HCT116 (cell line): ENCODE measurements at regions not wholly inside any gene's neighbourhood (a gene's known extent, or its start where the extent isn't known, plus 50 kb on each side); places are given as distances from the start of the nearest gene placed in this dataset.

Experiments
- ATAC-seq: fragments of 200-7000 bp; cut with Tn5 transposase; 2 replicates; pipeline ENCODE4 v1.9.1; 2020; ENCODE audit warnings: mild to moderate bottlenecking, moderate library complexity
- BruUV-seq: library from RNA; stranded (reverse); fragments of 400-500 nt; replicated peaks from 2 replicates; lab custom pipeline; 2021; lab: Mats Ljungman, UMichigan
- CTCF ChIA-PET: fragments of 300-600 bp; sonication (Branson Sonifier 250); formaldehyde crosslinking; loops from one replicate; lab custom pipeline; 2021; ENCODE audit warnings: antibody characterized with exemption; lab: Charles Lee
- POLR2A ChIA-PET: fragments of 300-600, 350-600 bp; sonication (Branson Sonifier 250); formaldehyde crosslinking; loops from one replicate; lab custom pipeline; 2021; ENCODE audit warnings: antibody characterized with exemption; lab: Charles Lee
- RAD21 ChIA-PET, 2 experiments: fragments of 300-600 bp; sonication (Branson Sonifier 250); formaldehyde crosslinking; loops; one replicate each; lab custom pipeline; 2023; ENCODE audit warnings: low total read pairs in 2 of 2; ENCODE audit not compliant: uncharacterized antibody in 2 of 2, unreplicated experiment in 2 of 2, low non-redundant PET in 1 of 2; lab: Charles Lee
- DNase-seq: peaks from one replicate; pipeline ENCODE4 v3.0.0-alpha.2; 2010; ENCODE audit warnings: low read depth, low spot score
- H2AFZ ChIP-seq: fragments of 200-600 bp; shearing (Covaris generic), sonication (generic); 2 replicates; pipeline ENCODE4 v1.6.1; 2017; ENCODE audit warnings: low read depth, mixed run types, mixed read lengths, antibody characterized with exemption, low read length; ENCODE audit not compliant: poor library complexity, severe bottlenecking
- H3K27ac ChIP-seq: 2 replicates; pipeline ENCODE4 v1.5.1; 2012; ENCODE audit warnings: low read depth, low read length
- H3K27me3 ChIP-seq: fragments of 200-600 bp; sonication (generic); 2 replicates; pipeline ENCODE4 v1.6.1; 2016; ENCODE audit warnings: mixed run types, low read length, mixed read lengths; ENCODE audit not compliant: insufficient read depth
- H3K36me3 ChIP-seq, 2 experiments: fragments of 200-500 bp in 1 of 2; fragments of 200-600 bp in 1 of 2; sonication (Bioruptor generic) in 1 of 2; sonication (generic) in 1 of 2; 2 replicates each; pipeline versions ENCODE4 v1.5.1 to v1.6.1; 2014 to 2016; ENCODE audit warnings: low read length in 2 of 2, inconsistent platforms in 1 of 2, mixed read lengths in 1 of 2, mixed run types in 1 of 2; ENCODE audit not compliant: insufficient read depth in 2 of 2, control insufficient read depth in 1 of 2
- H3K4me1 ChIP-seq, 2 experiments: fragments of 200-600 bp in 1 of 2; sonication (generic) in 1 of 2; 2 replicates each; pipeline versions ENCODE4 v1.5.1 to v1.6.1; 2012 to 2017; ENCODE audit warnings: low read length in 2 of 2, inconsistent platforms in 1 of 2, mild to moderate bottlenecking in 1 of 2, mixed read lengths in 1 of 2, mixed run types in 1 of 2, moderate library complexity in 1 of 2; ENCODE audit not compliant: insufficient read depth in 2 of 2, control insufficient read depth in 1 of 2
- H3K4me2 ChIP-seq: fragments of 200-600 bp; sonication (generic); 2 replicates; pipeline ENCODE4 v1.6.1; 2017; ENCODE audit warnings: mixed run types, low read length, mixed read lengths
- H3K4me3 ChIP-seq, 2 experiments: fragments of 200-600 bp in 1 of 2; sonication (generic) in 1 of 2; replicated peaks in 1 of 2; 2 replicates each; pipeline ENCODE4 v1.5.1; 2011 to 2016; ENCODE audit warnings: low read length in 2 of 2, control low read depth in 1 of 2, low read depth in 1 of 2, mild to moderate bottlenecking in 1 of 2, mixed read lengths in 1 of 2, mixed run types in 1 of 2
- H3K79me2 ChIP-seq: fragments of 200-600 bp; sonication (generic); 2 replicates; pipeline ENCODE4 v1.6.1; 2017; ENCODE audit warnings: mild to moderate bottlenecking, mixed run types, low read length, moderate library complexity, mixed read lengths; ENCODE audit not compliant: insufficient read depth
- H3K9ac ChIP-seq: fragments of 200-600 bp; sonication (generic); 2 replicates; pipeline ENCODE4 v1.6.1; 2016; ENCODE audit warnings: low read length, mixed read lengths
- H3K9me2 ChIP-seq: fragments of 200-600 bp; sonication (generic), shearing (Covaris generic); 2 replicates; pipeline ENCODE4 v1.6.1; 2017; ENCODE audit warnings: mixed run types, mild to moderate bottlenecking, moderate library complexity; ENCODE audit not compliant: insufficient read depth
- H3K9me3 ChIP-seq, 2 experiments: fragments of 200-500 bp in 1 of 2; fragments of 200-600 bp in 1 of 2; sonication (Bioruptor generic) in 1 of 2; sonication (generic) in 1 of 2; 2 replicates each; pipeline ENCODE4 v1.6.1; 2014 to 2017; ENCODE audit warnings: low read length in 2 of 2, mixed read lengths in 2 of 2, inconsistent platforms in 1 of 2, low read depth in 1 of 2, mild to moderate bottlenecking in 1 of 2, mixed run types in 1 of 2, moderate library complexity in 1 of 2; ENCODE audit not compliant: control insufficient read depth in 1 of 2, insufficient read depth in 1 of 2
- H4K20me1 ChIP-seq: fragments of 200-600 bp; sonication (generic), shearing (Covaris generic); 2 replicates; pipeline ENCODE4 v1.6.1; 2017; ENCODE audit warnings: mixed run types, mild to moderate bottlenecking, moderate library complexity; ENCODE audit not compliant: insufficient read depth
- ATF3 ChIP-seq: IDR thresholded peaks from 2 replicates; pipeline ENCODE4 v1.6.1; 2012
- CBX3 ChIP-seq: IDR thresholded peaks from 2 replicates; pipeline ENCODE4 v1.6.1; 2012; ENCODE audit warnings: low read depth
- CEBPB ChIP-seq: IDR thresholded peaks from 2 replicates; pipeline ENCODE4 v1.6.1; 2012; ENCODE audit warnings: low read depth
- EGR1 ChIP-seq: IDR thresholded peaks from 2 replicates; pipeline ENCODE4 v1.6.1; 2012; ENCODE audit warnings: low read depth
- ELF1 ChIP-seq: IDR thresholded peaks from 2 replicates; pipeline ENCODE4 v1.6.1; 2012; ENCODE audit warnings: low read depth, borderline replicate concordance
- EZH2 ChIP-seq: fragments of 200-600 bp; sonication (generic); IDR thresholded peaks from 2 replicates; pipeline ENCODE4 v1.6.1; 2017; ENCODE audit warnings: antibody characterized with exemption, mixed run types
- EZH2phosphoT487 ChIP-seq: fragments of 200-600 bp; IDR thresholded peaks from 2 replicates; pipeline ENCODE4 v1.6.1; 2018; ENCODE audit warnings: antibody characterized with exemption, borderline replicate concordance
- FOSL1 ChIP-seq: IDR thresholded peaks from 2 replicates; pipeline ENCODE4 v1.6.1; 2012; ENCODE audit warnings: low read depth
- JUND ChIP-seq: IDR thresholded peaks from 2 replicates; pipeline ENCODE4 v1.6.1; 2012
- POLR2AphosphoS5 ChIP-seq: IDR thresholded peaks from 2 replicates; pipeline ENCODE4 v1.6.1; 2011; ENCODE audit warnings: mild to moderate bottlenecking, low read depth, low read length, moderate library complexity
- RAD21 ChIP-seq: IDR thresholded peaks from 2 replicates; pipeline ENCODE4 v1.6.1; 2012; ENCODE audit warnings: low read depth, mild to moderate bottlenecking
- REST ChIP-seq: IDR thresholded peaks from 2 replicates; pipeline ENCODE4 v1.6.1; 2012; ENCODE audit warnings: low read depth
- SIN3A ChIP-seq: IDR thresholded peaks from 2 replicates; pipeline ENCODE4 v1.6.1; 2012; ENCODE audit warnings: low read depth
- SP1 ChIP-seq: IDR thresholded peaks from 2 replicates; pipeline ENCODE4 v1.6.1; 2012; ENCODE audit warnings: low read depth
- YY1 ChIP-seq: IDR thresholded peaks from 2 replicates; pipeline ENCODE4 v1.6.1; 2011; ENCODE audit warnings: low read length, low read depth, moderate library complexity, mild to moderate bottlenecking; ENCODE audit not compliant: insufficient replicate concordance; ENCODE audit errors: extremely low read depth
- ZFX ChIP-seq: fragments of 450-650 bp; IDR thresholded peaks from 2 replicates; pipeline ENCODE4 v1.6.1; 2017
- ZNF274 ChIP-seq: fragments of 200-500 bp; sonication (Bioruptor generic); IDR thresholded peaks from 2 replicates; pipeline ENCODE4 v1.6.1; 2014; ENCODE audit warnings: mild to moderate bottlenecking, low read depth, low read length, inconsistent platforms
- intact Hi-C: fragments of 100-400 bp; cut with micrococcal nuclease; formaldehyde crosslinking; loops from 2 replicates; pipeline ENCODE4 v1.10.0; 2022
- TF ChIP-seq, protein P1 (sequence below): IDR thresholded peaks from 2 replicates; pipeline ENCODE4 v1.6.1; 2011; ENCODE audit warnings: mild to moderate bottlenecking, low read length, moderate library complexity; ENCODE audit not compliant: insufficient replicate concordance; ENCODE audit errors: extremely low read depth

DNA sequence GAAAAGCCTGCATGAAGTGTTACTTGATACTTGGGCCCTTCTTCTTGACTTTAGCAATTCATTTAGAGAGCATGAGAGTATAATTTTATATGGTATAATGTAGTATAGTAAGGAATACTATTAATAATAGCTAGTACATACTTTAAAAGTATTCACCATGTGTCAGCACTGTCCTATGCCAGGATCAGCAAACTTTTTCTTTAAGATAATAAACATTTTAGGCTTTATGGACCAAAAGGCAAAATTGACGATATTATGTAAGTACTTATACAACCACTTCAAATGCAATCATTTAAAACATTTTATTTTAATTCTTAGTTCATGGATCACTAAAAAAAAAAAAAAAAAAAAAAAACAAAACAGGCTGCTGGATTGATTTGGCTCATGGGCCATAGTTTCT is 163.9 kb downstream of the IBTK start:
- CTCF ChIA-PET: no interaction called here
- no TSS peak for BruUV-seq
- Histone ChIP-seq H3K4me2 (no peak overlapping the region), H3K27me3 (no peaks in the 10 kb centered on the region), H3K79me2 (no peaks in the 10 kb centered on the region), H2AFZ (no peak overlapping the region), H4K20me1 (no peaks in the 10 kb centered on the region), H3K4me3 (no peak overlapping the region), H3K9me2 (no peaks in the 10 kb centered on the region), H3K36me3 (no peaks in the 10 kb centered on the region), H3K27ac (no peak overlapping the region), H3K9ac (no peak overlapping the region), H3K4me1 (no peaks in the 10 kb centered on the region), H3K9me3 (no peaks in the 10 kb centered on the region)
- DNase-seq: no peak
- no peak for ATAC-seq
- TF ChIP-seq EZH2phosphoT487: no peak
- TF ChIP-seq, protein P1, sequence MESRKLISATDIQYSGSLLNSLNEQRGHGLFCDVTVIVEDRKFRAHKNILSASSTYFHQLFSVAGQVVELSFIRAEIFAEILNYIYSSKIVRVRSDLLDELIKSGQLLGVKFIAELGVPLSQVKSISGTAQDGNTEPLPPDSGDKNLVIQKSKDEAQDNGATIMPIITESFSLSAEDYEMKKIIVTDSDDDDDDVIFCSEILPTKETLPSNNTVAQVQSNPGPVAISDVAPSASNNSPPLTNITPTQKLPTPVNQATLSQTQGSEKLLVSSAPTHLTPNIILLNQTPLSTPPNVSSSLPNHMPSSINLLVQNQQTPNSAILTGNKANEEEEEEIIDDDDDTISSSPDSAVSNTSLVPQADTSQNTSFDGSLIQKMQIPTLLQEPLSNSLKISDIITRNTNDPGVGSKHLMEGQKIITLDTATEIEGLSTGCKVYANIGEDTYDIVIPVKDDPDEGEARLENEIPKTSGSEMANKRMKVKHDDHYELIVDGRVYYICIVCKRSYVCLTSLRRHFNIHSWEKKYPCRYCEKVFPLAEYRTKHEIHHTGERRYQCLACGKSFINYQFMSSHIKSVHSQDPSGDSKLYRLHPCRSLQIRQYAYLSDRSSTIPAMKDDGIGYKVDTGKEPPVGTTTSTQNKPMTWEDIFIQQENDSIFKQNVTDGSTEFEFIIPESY: no peak
- no peak for TF ChIP-seq POLR2AphosphoS5
- TF ChIP-seq CBX3: no peak
- no peak for TF ChIP-seq FOSL1
- no peak for TF ChIP-seq CEBPB
- no peak for TF ChIP-seq ZNF274
- TF ChIP-seq REST: no peak
- no peak for TF ChIP-seq EGR1
- TF ChIP-seq SIN3A: no peak
- TF ChIP-seq ATF3: no peak
- TF ChIP-seq ZFX: no peak
- TF ChIP-seq SP1: no peak
- TF ChIP-seq RAD21: no peak
- TF ChIP-seq ELF1: no peak
- TF ChIP-seq JUND: no peak
- no peak for TF ChIP-seq YY1
- TF ChIP-seq EZH2: no peak
- intact Hi-C loops: no loop called here
- POLR2A ChIA-PET: no interaction called here
- RAD21 ChIA-PET: no interaction called here
